Right lobe of liver (tissue), 6 donors: ENCODE measurements at regions not wholly inside any gene's neighbourhood (a gene's known extent, or its start where the extent isn't known, plus 50 kb on each side); places are given as distances from the start of the nearest gene placed in this dataset.

Source experiments
- ATAC-seq, 4 donors: fragments of 200-7000 bp; cut with Tn5 transposase; one replicate each; pipeline ENCODE4 v1.9.1; 2020; ENCODE audit warnings: mild to moderate bottlenecking in 4 of 4, moderate library complexity in 4 of 4
- DNase-seq, 3 donors: peaks; one replicate each; pipeline ENCODE4 v3.0.0-alpha.2; 2020
- H3K27ac ChIP-seq, 3 donors: fragments of 200-600 bp; one replicate each; pipeline ENCODE4 v1.8.0; 2022
- H3K27me3 ChIP-seq, 2 donors: fragments of 200-600 bp; one replicate each; pipeline ENCODE4 v1.8.0; 2022
- H3K36me3 ChIP-seq, 4 donors: fragments of 200-600 bp; sonication (generic) in 1 of 4; one replicate each; pipeline versions ENCODE4 v1.5.1 to v1.8.0; 2017 to 2022; ENCODE audit warnings: control low read depth in 1 of 4
- H3K4me1 ChIP-seq, 4 donors: fragments of 200-600 bp; sonication (generic) in 1 of 4; one replicate each; pipeline versions ENCODE4 v1.5.1 to v1.8.0; 2017 to 2022; ENCODE audit warnings: control low read depth in 1 of 4
- H3K4me3 ChIP-seq, 3 donors: fragments of 200-600 bp; one replicate each; pipeline ENCODE4 v1.8.0; 2022
- H3K9me3 ChIP-seq, 4 donors: fragments of 200-600 bp; sonication (generic) in 1 of 4; one replicate each; pipeline versions ENCODE4 v1.5.1 to v1.8.0; 2017 to 2022; ENCODE audit warnings: control low read depth in 1 of 4
- CTCF ChIP-seq, 4 donors: fragments of 200-600 bp in 3 of 4; fragments of 450-650 bp in 1 of 4; IDR thresholded peaks; one replicate each; pipeline versions ENCODE4 v1.5.1 to v1.8.0; 2016 to 2022; ENCODE audit warnings: antibody characterized with exemption in 4 of 4, mild to moderate bottlenecking in 2 of 4
- POLR2A ChIP-seq: fragments of 450-650 bp; IDR thresholded peaks from one replicate; pipeline ENCODE4 v1.6.1; 2017; ENCODE audit warnings: antibody characterized with exemption, mild to moderate bottlenecking
- WGBS: methylation state at CpG from one replicate; pipeline ENCODE4 v1.1.6; 2018; ENCODE audit warnings: low coverage, low lambda C conversion rate; ENCODE audit not compliant: insufficient coverage; ENCODE audit errors: missing lambda C conversion rate; 5-methylcytosine and 5-hydroxymethylcytosine counted together
- intact Hi-C, 2 donors: fragments of 100-400 bp; cut with DNase I; formaldehyde crosslinking; loops; one replicate each; pipeline versions ENCODE4 v1.11.2 to v1.14.1; 2022
- donor health status: DM: no; HTN: yes; CAD: no.
- donor health status: DM: no; HTN: no; CAD: no.
- donor health status: DM: no; HTN: no; CAD: no.
- donor health status: DM: no; HTN: yes; CAD: no.
- donor health status: DM: no; HTN: yes; CAD: no.

DNA sequence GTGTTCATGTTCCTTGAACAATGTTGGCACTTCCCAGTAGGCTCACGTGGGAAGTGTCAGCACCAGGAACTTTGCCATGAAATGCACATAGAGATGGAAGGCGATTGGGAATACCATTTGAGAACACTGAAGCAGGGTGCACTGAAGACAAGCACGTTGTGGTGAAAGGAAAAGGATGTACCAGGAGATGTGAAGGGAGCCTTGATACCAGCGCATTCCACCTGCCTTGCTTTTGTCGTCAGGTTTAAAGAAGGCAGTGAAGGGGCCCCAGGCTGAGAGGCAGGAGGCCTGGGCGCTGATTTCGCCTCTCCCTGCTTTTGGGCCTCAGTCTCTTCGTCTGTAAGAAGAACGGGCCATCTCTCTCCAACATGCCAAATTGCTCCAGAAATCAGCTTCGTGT is 194.5 kb upstream of the HES1 start:
- H3K27me3 ChIP-seq: no peaks in the 10 kb centered on the region
- no peak overlapping the region for H3K27ac ChIP-seq
- intact Hi-C loops: no loop called here

GRCh38 chr3:193942516-193943055 is 193.4 kb upstream of the HES1 start:
- H3K36me3 ChIP-seq: no peaks in the 10 kb centered on the region
- DNase-seq (no peak), ATAC-seq (no peak)
- no peak for TF ChIP-seq POLR2A
- TF ChIP-seq CTCF (IDR thresholded peaks at IDR 0.05): no peak
- no peaks in the 10 kb centered on the region for H3K27me3 ChIP-seq
- intact Hi-C loops: no loop called here
- no peak overlapping the region for H3K27ac ChIP-seq
- no peaks in the 10 kb centered on the region for H3K4me1 ChIP-seq
- WGBS: 74% methylated on average over 5 of the region's 9 CpGs
- no peak overlapping the region for H3K4me3 ChIP-seq
- H3K9me3 ChIP-seq: no peaks in the 10 kb centered on the region

More for the DNA sequence above, 194.5 kb upstream of the HES1 start:
- WGBS: 86% methylated on average over 10 of the region's 10 CpGs
- DNase-seq: no peak
- ATAC-seq: no peak
- no peaks in the 10 kb centered on the region for H3K4me1 ChIP-seq
- no peak overlapping the region for H3K4me3 ChIP-seq
- TF ChIP-seq POLR2A: no peak
- no peak for TF ChIP-seq CTCF (IDR thresholded peaks at IDR 0.05)
- H3K36me3 ChIP-seq: no peaks in the 10 kb centered on the region
- H3K9me3 ChIP-seq: no peaks in the 10 kb centered on the region

- 86% methylated on average over 4 of the region's 13 CpGs for WGBS
Measured at GRCh38 chr3:193943200-193943599, 192.7 kb upstream of the HES1 start.

DNA sequence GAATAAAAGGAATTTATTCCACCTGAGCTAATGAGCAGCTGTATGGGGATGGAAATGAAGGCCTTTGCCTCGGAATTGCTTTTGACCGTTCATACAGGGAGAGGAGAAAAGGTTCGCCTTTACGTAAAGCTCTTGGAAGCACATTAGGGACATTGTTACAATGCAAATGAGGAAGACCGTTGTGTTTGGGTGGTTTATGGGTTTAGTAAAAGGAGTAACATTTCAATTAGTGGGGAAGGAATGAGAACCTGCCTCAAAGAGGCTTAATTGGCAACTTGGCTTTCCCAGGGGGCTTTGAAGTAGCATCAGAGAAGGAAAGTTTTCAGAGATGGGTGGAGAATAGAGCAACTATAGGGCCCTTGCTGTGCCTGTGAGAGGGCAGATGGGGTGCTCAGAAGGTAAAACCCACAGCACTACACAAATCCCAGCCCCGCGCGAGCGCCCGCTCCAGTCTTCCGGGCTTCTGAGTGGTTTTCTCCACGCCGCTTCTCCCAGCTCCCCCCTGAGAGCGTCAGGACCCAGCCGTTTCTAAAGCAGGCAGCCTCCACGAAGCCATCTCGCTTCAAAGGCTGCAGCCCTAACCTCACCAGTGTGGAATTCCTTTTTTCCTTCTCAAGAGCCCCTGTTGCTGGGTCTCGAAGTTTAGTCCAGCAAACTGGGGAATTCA is 192.0 kb upstream of the HES1 start:
- Histone ChIP-seq H3K27ac (no peak overlapping the region), H3K36me3 (no peaks in the 10 kb centered on the region), H3K9me3 (no peaks in the 10 kb centered on the region), H3K27me3 (no peaks in the 10 kb centered on the region), H3K4me3 (no peak overlapping the region), H3K4me1 (no peaks in the 10 kb centered on the region)
- no peak for DNase-seq
- intact Hi-C loops: no loop called here
- WGBS: 82% methylated on average over 7 of the region's 18 CpGs
- ATAC-seq: no peak
- TF ChIP-seq CTCF (IDR thresholded peaks at IDR 0.05): no peak
- TF ChIP-seq POLR2A: no peak

More at GRCh38 chr3:193943200-193943599, 192.7 kb upstream of the HES1 start:
- no peak overlapping the region for H3K27ac ChIP-seq
- ATAC-seq (no peak), DNase-seq (no peak)
- H3K4me3 ChIP-seq: no peak overlapping the region
- H3K36me3 ChIP-seq: no peaks in the 10 kb centered on the region
- H3K27me3 ChIP-seq: no peaks in the 10 kb centered on the region
- intact Hi-C loops: no loop called here
- no peaks in the 10 kb centered on the region for H3K4me1 ChIP-seq
- no peaks in the 10 kb centered on the region for H3K9me3 ChIP-seq
- no peak for TF ChIP-seq POLR2A
- no peak for TF ChIP-seq CTCF (IDR thresholded peaks at IDR 0.05)
